HG03175 (cell line): ENCODE measurements at regions not wholly inside any gene's neighbourhood (a gene's known extent, or its start where the extent isn't known, plus 50 kb on each side); places are given as distances from the start of the nearest gene placed in this dataset.
"Not testable (repeated sequence)": the region's sequence is repeated elsewhere in the genome, so short reads cannot be mapped to it uniquely, and the experiment has no call there.

ENCODE experiments used
- ATAC-seq: cut with Tn5 transposase; IDR thresholded peaks from one replicate; pipeline ENCODE4 v1.9.1; 2021; ENCODE audit warnings: mild to moderate bottlenecking, moderate library complexity; ENCODE audit not compliant: unreplicated experiment

DNA sequence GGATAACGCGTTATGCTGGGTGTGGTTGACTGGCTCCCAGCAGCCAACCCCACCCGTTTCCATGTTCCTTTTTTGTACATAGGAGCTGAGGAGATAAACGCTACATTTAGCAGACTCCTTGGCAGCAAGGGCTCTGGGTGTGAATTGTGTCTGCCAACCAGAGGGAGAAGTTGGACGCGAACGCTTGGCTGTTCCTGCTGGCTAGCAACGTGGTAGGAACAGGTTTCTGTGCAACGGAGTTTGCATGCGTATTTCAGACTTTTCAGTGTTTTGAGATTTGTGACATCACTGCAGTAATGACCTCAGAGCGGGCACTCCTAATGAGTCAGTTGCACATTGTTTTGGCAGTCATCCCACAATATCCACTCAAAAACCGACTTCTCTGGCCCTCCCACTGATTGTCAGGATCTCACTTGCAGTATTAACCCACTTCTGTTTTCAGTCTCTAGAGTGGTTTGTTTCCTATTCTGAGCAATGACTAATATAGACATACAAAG, 98.7 kb upstream of the RGS1 start:
- peak; percentile 73 for ATAC-seq

DNA sequence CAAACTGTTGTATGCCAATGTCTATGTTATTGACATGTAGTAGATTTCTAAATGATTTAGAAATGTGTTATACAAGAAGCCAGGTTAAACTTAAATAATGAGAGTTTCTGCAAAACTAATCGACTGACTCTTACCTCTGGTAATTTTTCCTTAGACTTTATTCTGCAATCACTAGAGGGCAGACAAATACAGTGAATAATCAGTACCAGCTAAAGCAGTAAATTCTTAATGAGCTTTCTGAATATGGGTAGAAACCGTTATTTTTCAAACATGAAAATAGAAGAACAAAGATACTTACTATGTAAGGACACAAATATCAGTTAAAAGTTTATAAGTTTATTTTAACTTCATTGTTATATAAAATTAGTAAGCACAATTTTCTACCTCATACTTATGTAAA, 97.9 kb upstream of the RGS1 start:
- peak; percentile 78 for ATAC-seq

GRCh38 chr1:192485692-192486436, 89.7 kb upstream of the RGS1 start:
- no peak for ATAC-seq

- ATAC-seq, result no peak
These were observed 87.5 kb upstream of the RGS1 start for GRCh38 chr1:192488058-192488457.

GRCh38 chr1:192489047-192489446, 86.5 kb upstream of the RGS1 start:
- ATAC-seq, result no peak

- peak; percentile 96 for ATAC-seq
These were observed 85.8 kb upstream of the RGS1 start for GRCh38 chr1:192489748-192490147.

- ATAC-seq, result no peak
These were observed 83.6 kb upstream of the RGS1 start for GRCh38 chr1:192491804-192492554.

DNA sequence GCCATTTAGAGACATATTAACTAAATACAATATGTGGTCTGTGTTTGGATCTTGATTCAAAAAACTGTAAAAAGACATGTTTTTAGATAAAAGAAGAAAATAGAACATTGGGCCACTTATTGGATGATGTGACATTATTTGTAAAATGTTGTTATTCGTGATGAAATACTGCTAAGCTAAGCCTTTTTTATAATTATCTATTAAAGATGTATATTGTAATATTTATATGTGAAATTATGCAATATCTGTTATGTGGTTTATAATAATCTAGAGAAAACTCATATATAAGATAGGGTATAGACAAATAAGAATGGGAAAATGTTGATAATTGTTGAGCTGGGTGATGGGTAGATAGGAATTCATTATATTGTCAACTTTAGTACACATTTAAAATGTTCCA, 82.0 kb upstream of the RGS1 start:
- ATAC-seq, result no peak

DNA sequence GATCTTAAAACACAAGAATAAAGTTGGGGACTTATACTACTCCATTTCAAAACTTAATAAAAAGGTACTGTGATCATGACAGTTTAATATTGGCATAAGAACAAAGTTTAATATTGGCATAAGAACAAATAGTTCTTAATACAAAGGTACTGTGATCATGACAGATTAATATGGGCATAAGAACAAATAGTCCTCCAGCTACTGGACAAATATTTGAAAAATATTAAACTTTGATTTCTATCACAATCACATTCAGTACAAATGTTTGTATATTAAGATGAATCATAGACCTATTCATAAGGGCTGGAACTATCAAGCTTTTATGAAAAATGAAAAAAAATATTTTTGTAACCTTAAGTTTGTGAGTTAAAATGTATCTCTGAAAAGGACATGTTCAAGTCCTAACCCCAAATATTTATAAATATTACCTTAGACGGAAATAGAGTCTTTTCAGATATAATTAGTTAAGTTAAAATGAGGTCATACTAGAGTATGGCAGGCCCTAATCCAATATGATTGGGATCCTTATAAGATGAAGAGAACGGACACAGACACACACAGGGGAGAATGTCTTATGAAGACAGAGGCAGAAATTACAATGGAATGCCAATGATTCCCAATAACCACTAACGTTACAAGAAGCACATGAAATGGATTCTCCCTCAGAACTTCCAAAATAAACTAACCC, 79.1 kb upstream of the RGS1 start:
- no peak for ATAC-seq

DNA sequence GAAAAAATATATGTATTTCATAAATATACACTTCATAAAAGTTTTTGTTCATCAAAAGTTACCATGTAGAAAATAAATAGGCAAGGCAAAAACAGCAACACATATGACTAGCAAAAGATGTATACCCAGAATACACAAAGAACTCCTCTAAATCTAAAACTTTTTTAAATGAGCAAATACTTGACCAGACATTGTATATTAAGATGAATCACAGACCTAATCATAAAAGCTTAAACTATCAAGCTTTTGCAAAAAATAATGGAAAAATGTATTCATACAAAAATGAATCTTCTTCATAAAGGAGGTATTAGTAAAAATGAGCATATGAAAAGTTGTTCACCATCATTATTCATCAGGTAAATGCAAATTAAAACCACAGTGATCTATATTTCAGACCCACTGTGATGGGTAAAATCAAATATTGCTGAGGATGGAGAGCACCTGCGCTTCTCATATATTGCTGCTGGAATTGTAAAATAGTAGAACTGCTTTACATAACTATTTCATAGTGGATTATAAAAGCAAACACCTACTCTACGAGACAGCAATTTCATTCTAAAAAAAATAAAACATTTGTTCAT, 78.3 kb upstream of the RGS1 start:
- no peak for ATAC-seq

- not testable (repeated sequence) for ATAC-seq
These were observed 77.5 kb upstream of the RGS1 start for GRCh38 chr1:192498092-192498491.

- not testable (repeated sequence) for ATAC-seq
These were observed 76.5 kb upstream of the RGS1 start for GRCh38 chr1:192499061-192499581.

DNA sequence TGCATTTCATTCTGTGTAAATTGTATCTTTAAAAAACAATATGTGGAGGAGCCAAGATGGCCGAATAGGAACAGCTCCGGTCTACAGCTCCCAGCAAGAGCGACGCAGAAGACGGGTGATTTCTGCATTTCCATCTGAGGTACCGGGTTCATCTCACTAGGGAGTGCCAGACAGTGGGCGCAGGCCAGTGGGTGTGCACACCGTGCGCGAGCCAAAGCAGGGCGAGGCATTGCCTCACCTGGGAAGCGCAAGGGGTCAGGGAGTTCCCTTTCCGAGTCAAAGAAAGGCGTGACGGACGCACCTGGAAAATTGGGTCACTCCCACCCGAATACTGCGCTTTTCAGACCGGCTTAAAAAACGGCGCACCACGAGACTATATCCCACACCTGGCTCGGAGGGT, 75.0 kb upstream of the RGS1 start:
- ATAC-seq, result not testable (repeated sequence)

- peak; percentile 98 for ATAC-seq
These were observed 68.8 kb upstream of the RGS1 start for GRCh38 chr1:192506741-192507155.

GRCh38 chr1:192512426-192513162, 63.0 kb upstream of the RGS1 start:
- ATAC-seq, result peak; percentile 21

GRCh38 chr1:192513196-192513595, 62.4 kb upstream of the RGS1 start:
- no peak for ATAC-seq

- ATAC-seq, result no peak
These were observed 61.9 kb upstream of the RGS1 start for GRCh38 chr1:192513697-192514096.

- ATAC-seq, result peak; percentile 98
These were observed 58.7 kb upstream of the RGS1 start for GRCh38 chr1:192516776-192517297.

DNA sequence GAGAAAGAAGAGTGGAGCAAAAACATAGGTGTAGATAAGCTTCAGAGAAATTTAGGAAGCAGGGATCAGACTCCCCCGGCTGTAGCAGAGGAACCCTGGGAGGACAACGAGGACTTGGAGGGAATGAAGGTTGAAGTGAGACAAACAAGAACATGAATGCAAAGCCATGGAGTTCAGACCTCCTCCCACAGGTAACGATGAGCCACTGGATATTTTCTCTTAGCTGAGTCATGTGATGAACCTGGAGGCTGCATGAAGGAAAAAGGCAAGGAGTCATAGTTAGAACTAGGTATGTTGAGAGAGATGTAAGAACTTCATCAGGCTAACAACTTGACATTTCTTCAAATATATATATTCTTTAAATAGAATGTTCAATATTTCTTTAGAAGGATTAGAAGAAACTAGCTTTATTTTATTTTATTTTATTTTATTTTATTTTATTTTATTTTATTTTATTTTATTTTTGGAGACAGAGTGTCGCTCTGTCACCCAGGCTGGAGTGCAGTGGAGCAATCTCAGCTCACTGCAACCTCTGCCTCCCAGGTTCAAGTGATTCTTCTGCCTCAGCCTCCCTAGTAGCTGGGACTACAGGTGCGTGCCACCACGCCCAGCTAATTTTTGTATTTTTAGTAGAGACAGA, 57.7 kb upstream of the RGS1 start:
- ATAC-seq, result not testable (repeated sequence)

DNA sequence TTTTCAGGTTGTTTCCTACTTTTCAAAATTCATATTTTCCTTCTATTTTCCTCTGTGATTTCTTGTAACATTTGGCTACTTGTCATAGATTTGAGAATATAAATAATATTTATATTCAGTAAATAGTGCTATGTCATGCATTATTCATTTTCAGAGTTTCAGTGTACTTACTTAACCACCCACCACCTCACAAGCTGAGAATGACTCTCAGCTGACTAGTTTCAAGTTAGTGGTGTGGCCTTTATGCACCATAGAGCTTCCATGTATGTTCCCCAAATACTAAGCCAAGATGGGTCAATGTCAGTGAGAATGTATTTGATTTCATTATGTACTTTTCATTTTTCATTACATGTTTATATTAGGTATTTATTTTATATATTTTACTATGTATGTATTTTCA, 56.9 kb upstream of the RGS1 start:
- ATAC-seq, result peak; percentile 40
